Spleen (tissue), 11 donors: ENCODE measurements at regions not wholly inside any gene's neighbourhood (a gene's known extent, or its start where the extent isn't known, plus 50 kb on each side); places are given as distances from the start of the nearest gene placed in this dataset.

Experiments used
- DNase-seq: peaks from one replicate; pipeline ENCODE4 v3.0.0-alpha.2; 2020
- H3K27ac ChIP-seq, 8 donors: fragments of 200-600 bp; sonication (generic) in 7 of 8; 1 replicate in 4 of 8; 2 replicates in 4 of 8; pipeline versions ENCODE4 v1.5.0 to v1.8.0; 2016 to 2021; ENCODE audit warnings: inconsistent platforms in 4 of 8, mild to moderate bottlenecking in 4 of 8, moderate library complexity in 1 of 8
- H3K27me3 ChIP-seq, 7 donors: fragments of 200-600 bp; sonication (generic) in 6 of 7; replicated peaks in 1 of 7; 1 replicate in 4 of 7; 2 replicates in 3 of 7; pipeline versions ENCODE4 v1.5.0 to v1.8.0; 2016 to 2021; ENCODE audit warnings: inconsistent platforms in 3 of 7, mild to moderate bottlenecking in 1 of 7
- H3K36me3 ChIP-seq, 6 donors: fragments of 200-600 bp; sonication (generic) in 5 of 6; 1 replicate in 4 of 6; 2 replicates in 2 of 6; pipeline versions ENCODE4 v1.5.0 to v1.8.0; 2016 to 2021; ENCODE audit warnings: inconsistent platforms in 2 of 6
- H3K4me1 ChIP-seq, 6 donors: fragments of 200-600 bp; sonication (generic) in 5 of 6; 1 replicate in 3 of 6; 2 replicates in 3 of 6; pipeline versions ENCODE4 v1.5.0 to v1.8.0; 2016 to 2021; ENCODE audit warnings: inconsistent platforms in 3 of 6
- H3K4me3 ChIP-seq, 8 donors: fragments of 200-600 bp; sonication (generic) in 7 of 8; 1 replicate in 4 of 8; 2 replicates in 4 of 8; pipeline versions ENCODE4 v1.5.0 to v1.8.0; 2016 to 2021; ENCODE audit warnings: inconsistent platforms in 4 of 8, mild to moderate bottlenecking in 4 of 8, moderate library complexity in 2 of 8
- H3K9me3 ChIP-seq, 8 donors: fragments of 200-600 bp; sonication (generic) in 7 of 8; 1 replicate in 4 of 8; 2 replicates in 4 of 8; pipeline versions ENCODE4 v1.5.0 to v1.8.0; 2016 to 2021; ENCODE audit warnings: inconsistent platforms in 4 of 8
- POLR2A ChIP-seq, 3 donors: fragments of 450-650 bp; IDR thresholded peaks; one replicate each; pipeline ENCODE4 v1.5.1; 2017; ENCODE audit warnings: antibody characterized with exemption in 3 of 3, mild to moderate bottlenecking in 1 of 3
- POLR2AphosphoS5 ChIP-seq, 3 donors: sonication (generic); formaldehyde crosslinking; IDR thresholded peaks; one replicate each; pipeline ENCODE4 v1.5.1; 2017; ENCODE audit warnings: antibody characterized with exemption in 3 of 3
- WGBS, 5 donors: extraction: QIAGEN DNeasy Blood & Tissue Kit in 3 of 5; methylation state at CpG; one replicate each; pipeline versions ENCODE4 v1.1.5 to v1.1.7; 2013 to 2018; 5-methylcytosine and 5-hydroxymethylcytosine counted together
- intact Hi-C: fragments of 100-400 bp; cut with DNase I; formaldehyde crosslinking; loops from one replicate; pipeline ENCODE4 v1.15.0; 2023; ENCODE audit warnings: low total_unique reads
- TF ChIP-seq, protein P1 (sequence below), 11 experiments: fragments of 200-600 bp in 7 of 11; fragments of 450-650 bp in 4 of 11; sonication (generic) in 4 of 11; IDR thresholded peaks in 8 of 11; conservative IDR thresholded peaks in 3 of 11; 1 replicate in 7 of 11; 2 replicates in 4 of 11; pipeline versions ENCODE4 v1.4.0 to v1.8.0; 2016 to 2021; ENCODE audit warnings: antibody characterized with exemption in 11 of 11, inconsistent platforms in 4 of 11, mild to moderate bottlenecking in 1 of 11
- donor health status: healthy with polysubstance abuse.
- donor health status: DM: no; HTN: no; CAD: no; lungs with moderate emphysema.
- donor health status: DM: no; HTN: no; CAD: no.
- donor health status: Bipolar disorder and iron deficiency.
- donor health status: healthy.
- donor health status: DM: no; HTN: no; CAD: no.
- donor health status: DM: yes; HTN: yes; CAD: no.

DNA sequence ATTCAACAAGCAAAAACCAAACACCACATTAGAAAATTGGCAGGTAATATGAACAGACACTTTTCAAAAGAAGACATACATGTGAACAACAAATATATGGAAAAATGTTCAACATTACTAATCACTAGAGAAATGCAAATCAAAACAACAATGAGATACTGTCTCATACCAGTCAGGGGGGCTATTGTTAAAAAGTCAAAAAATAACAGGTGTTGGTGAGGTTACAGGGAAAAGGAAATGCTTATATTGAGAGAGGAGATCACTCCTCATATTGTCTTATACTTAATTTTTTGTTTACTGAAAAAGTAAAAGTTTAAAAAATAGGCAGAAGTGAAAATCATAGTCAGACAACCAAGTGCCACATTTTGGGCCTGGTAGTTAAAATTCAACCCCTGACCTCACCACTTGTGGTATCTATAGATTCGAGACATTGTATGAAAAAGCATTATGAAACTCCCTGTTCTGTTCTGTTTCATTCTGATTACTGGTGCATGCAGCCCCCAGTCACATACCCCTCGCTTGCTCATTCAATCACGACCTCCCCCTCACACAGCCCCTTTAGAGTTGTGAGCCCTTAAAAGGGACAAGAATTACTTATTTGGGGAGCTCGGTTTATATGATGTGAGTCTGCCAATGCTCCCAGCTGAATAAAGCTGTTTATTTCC, 153.7 kb upstream of the FGF16 start:
- Histone ChIP-seq H3K36me3 (no peaks in the 10 kb centered on the region), H3K4me3 (no peak overlapping the region), H3K27ac (no peak overlapping the region), H3K9me3 (peaks cover 0 to 6% (median 0%) of the 10 kb centered on the region in 8 donors), H3K27me3 (no peaks in the 10 kb centered on the region), H3K4me1 (no peaks in the 10 kb centered on the region)
- no peak for DNase-seq
- 49 to 91% (median 64%) methylated on average over 4 of the region's 4 CpGs for WGBS, 5 donors
- TF ChIP-seq, protein P1, sequence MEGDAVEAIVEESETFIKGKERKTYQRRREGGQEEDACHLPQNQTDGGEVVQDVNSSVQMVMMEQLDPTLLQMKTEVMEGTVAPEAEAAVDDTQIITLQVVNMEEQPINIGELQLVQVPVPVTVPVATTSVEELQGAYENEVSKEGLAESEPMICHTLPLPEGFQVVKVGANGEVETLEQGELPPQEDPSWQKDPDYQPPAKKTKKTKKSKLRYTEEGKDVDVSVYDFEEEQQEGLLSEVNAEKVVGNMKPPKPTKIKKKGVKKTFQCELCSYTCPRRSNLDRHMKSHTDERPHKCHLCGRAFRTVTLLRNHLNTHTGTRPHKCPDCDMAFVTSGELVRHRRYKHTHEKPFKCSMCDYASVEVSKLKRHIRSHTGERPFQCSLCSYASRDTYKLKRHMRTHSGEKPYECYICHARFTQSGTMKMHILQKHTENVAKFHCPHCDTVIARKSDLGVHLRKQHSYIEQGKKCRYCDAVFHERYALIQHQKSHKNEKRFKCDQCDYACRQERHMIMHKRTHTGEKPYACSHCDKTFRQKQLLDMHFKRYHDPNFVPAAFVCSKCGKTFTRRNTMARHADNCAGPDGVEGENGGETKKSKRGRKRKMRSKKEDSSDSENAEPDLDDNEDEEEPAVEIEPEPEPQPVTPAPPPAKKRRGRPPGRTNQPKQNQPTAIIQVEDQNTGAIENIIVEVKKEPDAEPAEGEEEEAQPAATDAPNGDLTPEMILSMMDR (IDR thresholded peaks at IDR 0.05 in 8 of 11, conservative IDR thresholded peaks at IDR 0.05 in 3 of 11), result no peak
- TF ChIP-seq POLR2A (IDR thresholded peaks at IDR 0.05) (no peak), POLR2AphosphoS5 (IDR thresholded peaks at IDR 0.05) (no peak)
- intact Hi-C loops, result no loop called here

DNA sequence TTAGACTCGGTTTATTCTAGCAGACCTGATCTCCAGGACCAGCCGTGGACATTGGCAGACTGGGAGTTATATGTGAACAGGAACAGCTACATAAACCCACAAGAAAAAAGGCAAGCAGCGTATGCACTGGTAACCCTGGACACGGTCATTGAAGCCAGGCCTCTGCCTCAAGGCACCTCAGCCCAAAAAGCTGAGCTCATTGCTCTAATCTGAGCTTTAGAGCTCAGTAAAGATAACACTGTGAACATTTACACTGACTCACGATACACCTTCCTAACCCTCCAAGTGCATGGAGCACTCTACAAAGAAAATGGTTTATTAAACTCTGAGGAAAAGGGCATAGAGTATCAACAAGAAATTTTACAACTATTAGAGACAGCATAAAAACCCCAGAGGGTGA, 148.9 kb upstream of the FGF16 start:
- no peak for DNase-seq
- TF ChIP-seq POLR2A (IDR thresholded peaks at IDR 0.05), result no peak
- Histone ChIP-seq H3K4me1 (no peaks in the 10 kb centered on the region), H3K27me3 (no peaks in the 10 kb centered on the region), H3K9me3 (peaks cover 0 to 7% (median under 1%) of the 10 kb centered on the region in 8 donors), H3K36me3 (no peaks in the 10 kb centered on the region), H3K27ac (no peak overlapping the region), H3K4me3 (no peak overlapping the region)
- 66 to 93% (median 84%) methylated on average over 5 of the region's 5 CpGs for WGBS, 5 donors
- intact Hi-C loops, result no loop called here

DNA sequence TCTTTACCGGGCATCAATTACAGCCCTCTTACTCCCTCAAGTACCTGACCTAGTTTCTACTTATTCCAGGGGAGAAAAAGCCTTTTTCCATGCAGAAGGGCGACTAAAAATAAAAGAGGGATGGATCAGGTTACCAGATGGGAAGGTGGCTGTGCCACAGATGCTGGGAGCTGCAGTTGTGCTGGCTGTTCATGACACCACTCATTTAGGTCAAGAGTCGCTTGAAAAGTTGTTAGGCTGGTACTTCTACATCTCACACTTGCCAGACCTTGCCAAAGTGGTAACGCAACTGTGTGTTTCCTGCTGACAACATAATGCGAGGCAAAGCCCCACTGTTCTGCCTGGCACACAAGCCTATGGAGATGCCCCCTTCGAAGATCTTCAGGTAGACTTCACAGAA, 148.4 kb upstream of the FGF16 start:
- no peaks in the 10 kb centered on the region for H3K36me3 ChIP-seq
- DNase-seq, result no peak
- no peaks in the 10 kb centered on the region for H3K4me1 ChIP-seq
- no peak overlapping the region for H3K4me3 ChIP-seq
- H3K9me3 ChIP-seq, result peaks cover 0 to 12% (median 4%) of the 10 kb centered on the region in 8 donors
- intact Hi-C loops, result no loop called here
- 61 to 84% (median 73%) methylated on average over 3 to 6 of the region's 6 CpGs for WGBS, 5 donors
- TF ChIP-seq, protein P1 (IDR thresholded peaks at IDR 0.05 in 8 of 11, conservative IDR thresholded peaks at IDR 0.05 in 3 of 11), result no peak
- TF ChIP-seq POLR2AphosphoS5 (IDR thresholded peaks at IDR 0.05) (no peak), POLR2A (IDR thresholded peaks at IDR 0.05) (no peak)
- no peaks in the 10 kb centered on the region for H3K27me3 ChIP-seq
- H3K27ac ChIP-seq, result no peak overlapping the region

DNA sequence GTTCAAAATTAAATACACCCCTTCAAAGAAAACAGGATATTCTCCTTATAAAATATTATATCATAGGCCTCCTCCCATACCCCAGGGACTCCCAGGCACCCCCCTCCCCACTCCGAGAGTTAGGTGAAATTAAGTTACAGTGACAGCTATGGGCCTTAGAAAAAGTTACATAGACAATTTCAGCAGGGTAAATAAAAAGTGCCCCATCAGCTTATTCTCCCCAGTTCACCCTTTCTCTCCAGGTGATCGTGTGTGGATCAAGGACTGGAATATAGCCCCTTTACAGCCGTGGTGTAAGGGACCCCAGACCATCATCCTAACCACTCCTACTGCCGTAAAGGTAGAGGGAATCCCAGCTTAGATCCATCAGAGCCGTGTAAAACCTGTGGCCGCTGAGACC, 147.6 kb upstream of the FGF16 start:
- peaks cover 0 to 18% (median 11%) of the 10 kb centered on the region in 8 donors for H3K9me3 ChIP-seq
- no peaks in the 10 kb centered on the region for H3K4me1 ChIP-seq
- no peaks in the 10 kb centered on the region for H3K27me3 ChIP-seq
- H3K27ac ChIP-seq, result no peak overlapping the region
- no peaks in the 10 kb centered on the region for H3K36me3 ChIP-seq
- 73 to 89% (median 83%) methylated on average over 6 of the region's 6 CpGs for WGBS, 5 donors
- TF ChIP-seq POLR2A (IDR thresholded peaks at IDR 0.05), result no peak
- TF ChIP-seq, protein P1 (IDR thresholded peaks at IDR 0.05 in 8 of 11, conservative IDR thresholded peaks at IDR 0.05 in 3 of 11), result no peak
- no peak for TF ChIP-seq POLR2AphosphoS5 (IDR thresholded peaks at IDR 0.05)
- no peak overlapping the region for H3K4me3 ChIP-seq
- intact Hi-C loops, result no loop called here
- DNase-seq, result no peak
